Femur (tissue), 1 donor: ENCODE measurements at regions not wholly inside any gene's neighbourhood (a gene's known extent, or its start where the extent isn't known, plus 50 kb on each side); places are given as distances from the start of the nearest gene placed in this dataset.
A peak's percentile ranks its signal among the peaks of the same experiment; 100 is the strongest.
"Not testable (repeated sequence)": the region's sequence is repeated elsewhere in the genome, so short reads cannot be mapped to it uniquely, and the experiment has no call there.

Experiments
- DNase-seq: peaks from one replicate; pipeline ENCODE4 v3.0.0-alpha.2; 2017

DNA sequence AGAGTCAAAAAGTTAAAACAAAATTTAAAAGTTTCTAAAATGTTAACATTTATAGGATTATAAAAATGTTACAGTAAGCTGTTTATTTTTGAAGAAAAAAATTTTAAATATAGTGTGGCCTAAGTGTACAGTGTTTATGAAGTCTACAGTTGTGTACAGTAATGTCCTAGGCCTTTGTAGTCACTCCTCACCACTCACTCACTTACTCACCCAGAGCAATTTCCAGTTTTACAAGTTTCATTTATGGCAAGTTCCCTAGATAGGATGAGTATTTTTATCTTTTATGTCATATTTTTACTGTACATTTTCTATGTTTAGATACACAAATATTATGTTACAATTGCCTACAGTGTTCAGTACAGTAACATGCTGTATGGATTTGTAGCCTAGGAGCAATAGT lies 419.9 kb downstream of the ARL4A start:
- DNase-seq = no peak

GRCh38 chr7:13108061-13108460 lies 420.6 kb downstream of the ARL4A start:
- no peak for DNase-seq

DNA sequence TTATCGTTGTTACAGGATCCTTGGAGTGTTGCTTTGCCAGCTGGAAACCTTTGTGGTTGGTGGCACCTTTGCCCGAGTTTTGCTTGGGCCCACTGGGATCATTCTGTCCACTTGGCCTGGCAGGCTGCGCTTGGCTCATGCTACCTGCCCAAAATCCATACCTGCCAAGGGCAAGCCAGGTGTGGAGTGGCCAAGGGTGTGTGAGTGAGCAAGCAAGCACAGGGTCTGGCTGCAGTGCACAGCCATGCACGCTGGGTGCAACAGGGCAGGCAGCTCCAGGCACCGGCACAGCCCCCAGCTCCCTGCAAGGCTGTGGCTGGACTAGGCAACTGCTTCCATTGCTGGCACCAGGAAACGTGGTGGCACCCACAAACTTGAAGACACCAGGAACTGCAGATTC lies 421.8 kb downstream of the ARL4A start:
- DNase-seq = no peak

- DNase-seq = no peak
Measured at GRCh38 chr7:13110107-13110506, 422.7 kb downstream of the ARL4A start.

- DNase-seq = no peak
Measured at GRCh38 chr7:13111230-13111629, 423.8 kb downstream of the ARL4A start.

GRCh38 chr7:13114240-13114639 lies 426.8 kb downstream of the ARL4A start:
- DNase-seq = not testable (repeated sequence)

GRCh38 chr7:13115157-13115772 lies 427.8 kb downstream of the ARL4A start:
- DNase-seq = no peak

DNA sequence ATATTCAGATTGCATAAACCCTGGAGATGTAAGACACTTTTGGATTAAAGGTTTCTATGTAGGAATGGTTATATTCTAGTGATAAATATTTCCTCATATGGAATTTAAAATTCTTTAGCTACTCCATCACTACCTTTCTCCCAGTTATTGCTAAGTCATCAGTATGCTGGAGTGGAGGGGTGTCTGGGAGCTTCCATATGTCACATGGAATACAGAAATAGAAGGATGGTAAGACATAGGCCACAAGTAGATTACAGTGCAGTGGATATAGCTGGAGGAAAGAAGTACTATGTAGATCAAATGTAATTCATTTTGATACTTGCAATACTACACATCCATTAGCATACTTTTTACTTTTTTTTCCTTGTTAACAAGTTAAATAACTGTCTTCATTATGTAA lies 428.4 kb downstream of the ARL4A start:
- DNase-seq = no peak

- DNase-seq = no peak
Measured at GRCh38 chr7:13117103-13117502, 429.7 kb downstream of the ARL4A start.

- DNase-seq = no peak
Measured at GRCh38 chr7:13117592-13117991, 430.2 kb downstream of the ARL4A start.

- DNase-seq = not testable (repeated sequence)
Measured at GRCh38 chr7:13124629-13125028, 437.2 kb downstream of the ARL4A start.

DNA sequence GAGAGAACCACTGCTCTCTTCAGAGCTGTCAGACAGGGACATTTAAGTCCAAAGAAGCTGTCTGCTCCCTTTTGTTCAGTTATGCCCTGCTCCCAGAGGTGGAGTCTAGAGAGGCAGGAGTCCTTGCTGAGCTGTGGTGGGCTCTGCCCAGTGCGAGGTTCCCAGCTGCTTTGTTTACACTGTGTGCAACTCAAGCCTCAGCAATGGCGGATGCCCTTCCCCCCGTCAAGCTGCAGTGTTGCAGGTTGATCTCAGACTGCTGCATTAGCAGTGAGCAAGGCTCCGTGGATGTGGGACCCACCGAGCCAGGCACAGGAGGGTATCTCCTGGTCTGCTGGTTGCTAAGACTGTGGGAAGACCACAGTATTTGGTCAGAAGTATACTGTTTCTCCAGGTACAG lies 438.9 kb downstream of the ARL4A start:
- DNase-seq = no peak

DNA sequence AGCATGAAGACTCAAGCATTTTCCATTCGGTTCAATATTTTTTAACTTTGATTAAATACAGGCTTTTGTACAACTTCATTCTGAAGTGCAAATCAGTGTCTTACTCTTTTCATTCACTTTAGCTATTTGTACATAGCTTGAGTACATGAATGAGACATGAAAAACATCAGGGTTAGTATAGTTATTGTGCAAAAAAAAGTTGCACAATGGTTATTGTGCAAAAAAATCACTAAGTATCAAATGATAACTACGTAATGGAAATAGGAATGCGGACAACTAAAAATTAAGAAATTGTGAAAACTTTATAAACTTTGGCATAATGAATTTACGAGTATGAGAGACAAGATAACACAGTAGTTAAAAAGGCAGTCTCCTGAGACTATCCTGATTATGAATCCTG lies 442.9 kb downstream of the ARL4A start:
- DNase-seq = no peak

DNA sequence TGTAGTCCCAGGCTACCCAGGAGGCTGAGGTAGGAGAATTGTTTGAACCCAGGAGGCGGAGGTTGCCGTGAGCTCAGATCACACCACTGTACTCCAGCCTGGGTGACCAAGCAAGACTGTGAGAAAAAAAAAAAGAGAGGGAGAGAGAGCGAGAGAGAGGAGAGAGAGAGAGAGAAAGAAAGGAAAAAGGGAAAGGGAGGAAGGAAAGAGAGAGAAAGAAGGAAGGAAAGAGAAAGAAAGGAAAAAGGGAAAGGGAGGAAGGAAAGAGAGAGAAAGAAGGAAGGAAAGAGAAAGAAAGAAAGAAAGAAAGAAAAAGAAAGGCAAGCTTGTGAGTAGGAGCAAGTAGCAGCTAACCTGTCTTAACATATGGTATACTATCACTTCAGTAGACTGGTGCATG lies 443.5 kb downstream of the ARL4A start:
- DNase-seq = not testable (repeated sequence)

- no peak for DNase-seq
Measured at GRCh38 chr7:13132314-13132713, 444.9 kb downstream of the ARL4A start.

GRCh38 chr7:13136345-13136744 lies 448.9 kb downstream of the ARL4A start:
- not testable (repeated sequence) for DNase-seq

- DNase-seq = no peak
Measured at GRCh38 chr7:13139436-13139835, 452.0 kb downstream of the ARL4A start.

GRCh38 chr7:13144673-13145072 lies 457.2 kb downstream of the ARL4A start:
- DNase-seq = peak; percentile 24

DNA sequence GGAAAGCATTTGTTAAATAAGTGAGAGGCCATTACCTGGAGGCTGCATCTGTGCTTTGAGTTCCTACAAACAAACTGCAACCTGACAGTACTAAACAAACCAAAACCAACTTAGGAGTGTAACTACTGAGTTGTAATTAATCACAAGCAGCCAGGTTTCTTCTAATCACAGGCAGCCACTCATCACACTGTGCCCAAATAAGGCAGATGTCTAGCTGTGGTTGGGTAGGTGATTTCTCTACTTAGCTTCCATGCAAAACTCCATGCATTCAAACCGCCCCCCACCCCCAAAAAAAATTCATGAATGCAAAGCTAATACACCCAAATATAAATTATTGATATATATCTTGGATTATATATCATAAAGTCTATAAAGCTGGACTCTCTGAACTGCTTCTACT lies 461.1 kb downstream of the ARL4A start:
- DNase-seq = no peak

- DNase-seq = no peak
Measured at GRCh38 chr7:13151978-13152377, 464.5 kb downstream of the ARL4A start.

DNA sequence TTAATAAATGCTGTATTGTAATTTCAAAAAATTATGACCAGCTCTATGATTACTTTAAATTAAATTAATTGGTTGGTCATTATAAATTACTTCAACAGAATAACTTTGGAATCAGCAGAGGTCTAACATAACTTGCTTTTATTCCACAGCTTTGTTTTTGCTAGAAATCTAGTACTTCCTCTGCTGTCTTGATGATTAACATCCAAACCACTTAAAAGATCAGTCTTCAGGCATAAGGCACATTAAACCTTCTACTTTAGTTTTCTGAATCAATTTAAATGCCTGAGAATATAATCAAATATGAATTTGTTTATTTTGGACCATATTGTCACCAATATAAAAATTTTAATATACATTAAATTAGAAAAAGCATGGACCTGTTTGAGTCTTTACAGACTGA lies 465.3 kb downstream of the ARL4A start:
- no peak for DNase-seq

- DNase-seq = no peak
Measured at GRCh38 chr7:13153266-13153665, 465.8 kb downstream of the ARL4A start.

DNA sequence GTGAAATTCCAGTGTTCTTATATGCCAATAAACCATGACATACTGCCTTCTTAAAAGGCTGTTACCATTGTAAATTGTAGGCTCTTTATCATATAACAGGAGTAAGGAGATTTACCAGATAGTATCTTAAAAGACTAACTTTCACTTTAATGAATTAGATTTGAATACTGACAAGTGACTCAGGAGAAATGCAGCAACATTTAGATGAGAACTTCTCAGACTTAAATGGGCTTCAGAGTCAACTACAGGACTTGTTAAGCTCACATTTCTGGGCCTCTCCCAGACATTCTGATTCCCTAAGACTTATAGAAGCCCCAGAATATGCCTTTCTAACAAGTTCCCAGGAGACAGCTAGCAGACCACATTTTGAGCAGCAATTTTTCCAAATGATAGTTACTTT lies 466.3 kb downstream of the ARL4A start:
- DNase-seq = no peak

- DNase-seq = no peak
Measured at GRCh38 chr7:13155188-13155587, 467.8 kb downstream of the ARL4A start.

- no peak for DNase-seq
Measured at GRCh38 chr7:13159003-13159402, 471.6 kb downstream of the ARL4A start.
